WTC11 (cell line): ENCODE measurements at regions not wholly inside any gene's neighbourhood (a gene's known extent, or its start where the extent isn't known, plus 50 kb on each side); places are given as distances from the start of the nearest gene placed in this dataset.

Source experiments
- CBFB ChIP-seq: sonication (generic); formaldehyde crosslinking; IDR thresholded peaks from 2 replicates; pipeline ENCODE4 v1.8.1; 2022; ENCODE audit warnings: mild to moderate bottlenecking, low read depth, missing genetic modification reagents
- ELF4 ChIP-seq: sonication (generic); formaldehyde crosslinking; IDR thresholded peaks from 2 replicates; pipeline ENCODE4 v1.8.1; 2022; ENCODE audit warnings: low read depth, mild to moderate bottlenecking, moderate library complexity, missing genetic modification reagents
- ESRRA ChIP-seq: sonication (generic); formaldehyde crosslinking; IDR thresholded peaks from 2 replicates; pipeline ENCODE4 v1.8.1; 2022; ENCODE audit warnings: mild to moderate bottlenecking, missing genetic modification reagents, borderline replicate concordance
- TF ChIP-seq, protein P1 (sequence below): sonication (generic); formaldehyde crosslinking; IDR thresholded peaks from 2 replicates; pipeline ENCODE4 v1.8.1; 2022; ENCODE audit warnings: low read depth, mild to moderate bottlenecking, moderate library complexity, missing genetic modification reagents, borderline replicate concordance
- TF ChIP-seq, protein P2 (sequence below): fragments of 200-600 bp; IDR thresholded peaks from 2 replicates; pipeline ENCODE4 v1.8.0; 2022; ENCODE audit warnings: antibody characterized with exemption
- TF ChIP-seq, protein P3 (sequence below): sonication (generic); formaldehyde crosslinking; IDR thresholded peaks from 2 replicates; pipeline ENCODE4 v1.8.0; 2022; ENCODE audit warnings: mild to moderate bottlenecking, missing genetic modification reagents
- TF ChIP-seq, protein P4 (sequence below): sonication (generic); formaldehyde crosslinking; conservative IDR thresholded peaks from 2 replicates; pipeline ENCODE4 v1.8.1; 2022; ENCODE audit warnings: mild to moderate bottlenecking, missing genetic modification reagents
- TF ChIP-seq, protein P5 (sequence below): sonication (generic); formaldehyde crosslinking; IDR thresholded peaks from 2 replicates; pipeline ENCODE4 v1.8.1; 2023; ENCODE audit warnings: mild to moderate bottlenecking, missing genetic modification reagents, borderline replicate concordance
- TF ChIP-seq, protein P6 (sequence below): sonication (generic); formaldehyde crosslinking; IDR thresholded peaks from 2 replicates; pipeline ENCODE4 v1.8.1; 2022; ENCODE audit warnings: low read depth, missing genetic modification reagents, borderline replicate concordance

DNA sequence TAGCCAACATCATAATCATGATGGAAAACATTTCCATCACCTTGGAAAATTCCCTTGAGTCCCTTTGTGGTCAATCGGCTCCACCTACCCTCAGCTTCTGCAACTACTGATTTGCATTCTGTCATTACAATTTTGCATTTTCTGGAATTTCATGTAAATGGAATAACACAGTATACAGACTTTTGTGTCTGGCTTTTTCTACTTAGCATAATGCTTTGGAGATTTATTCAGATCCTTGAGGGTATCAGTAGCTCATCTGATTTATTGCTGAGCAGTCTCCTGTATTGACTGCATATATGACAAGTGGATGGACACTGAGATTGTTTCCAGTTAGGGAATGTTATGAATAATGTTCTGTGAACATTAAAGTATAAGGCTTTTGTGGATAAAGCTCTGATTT lies 358.3 kb downstream of the USP25 start:
- TF ChIP-seq, protein P1, sequence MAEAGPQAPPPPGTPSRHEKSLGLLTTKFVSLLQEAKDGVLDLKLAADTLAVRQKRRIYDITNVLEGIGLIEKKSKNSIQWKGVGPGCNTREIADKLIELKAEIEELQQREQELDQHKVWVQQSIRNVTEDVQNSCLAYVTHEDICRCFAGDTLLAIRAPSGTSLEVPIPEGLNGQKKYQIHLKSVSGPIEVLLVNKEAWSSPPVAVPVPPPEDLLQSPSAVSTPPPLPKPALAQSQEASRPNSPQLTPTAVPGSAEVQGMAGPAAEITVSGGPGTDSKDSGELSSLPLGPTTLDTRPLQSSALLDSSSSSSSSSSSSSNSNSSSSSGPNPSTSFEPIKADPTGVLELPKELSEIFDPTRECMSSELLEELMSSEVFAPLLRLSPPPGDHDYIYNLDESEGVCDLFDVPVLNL, result no peak
- TF ChIP-seq, protein P2, sequence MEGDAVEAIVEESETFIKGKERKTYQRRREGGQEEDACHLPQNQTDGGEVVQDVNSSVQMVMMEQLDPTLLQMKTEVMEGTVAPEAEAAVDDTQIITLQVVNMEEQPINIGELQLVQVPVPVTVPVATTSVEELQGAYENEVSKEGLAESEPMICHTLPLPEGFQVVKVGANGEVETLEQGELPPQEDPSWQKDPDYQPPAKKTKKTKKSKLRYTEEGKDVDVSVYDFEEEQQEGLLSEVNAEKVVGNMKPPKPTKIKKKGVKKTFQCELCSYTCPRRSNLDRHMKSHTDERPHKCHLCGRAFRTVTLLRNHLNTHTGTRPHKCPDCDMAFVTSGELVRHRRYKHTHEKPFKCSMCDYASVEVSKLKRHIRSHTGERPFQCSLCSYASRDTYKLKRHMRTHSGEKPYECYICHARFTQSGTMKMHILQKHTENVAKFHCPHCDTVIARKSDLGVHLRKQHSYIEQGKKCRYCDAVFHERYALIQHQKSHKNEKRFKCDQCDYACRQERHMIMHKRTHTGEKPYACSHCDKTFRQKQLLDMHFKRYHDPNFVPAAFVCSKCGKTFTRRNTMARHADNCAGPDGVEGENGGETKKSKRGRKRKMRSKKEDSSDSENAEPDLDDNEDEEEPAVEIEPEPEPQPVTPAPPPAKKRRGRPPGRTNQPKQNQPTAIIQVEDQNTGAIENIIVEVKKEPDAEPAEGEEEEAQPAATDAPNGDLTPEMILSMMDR, result no peak
- TF ChIP-seq, protein P3, sequence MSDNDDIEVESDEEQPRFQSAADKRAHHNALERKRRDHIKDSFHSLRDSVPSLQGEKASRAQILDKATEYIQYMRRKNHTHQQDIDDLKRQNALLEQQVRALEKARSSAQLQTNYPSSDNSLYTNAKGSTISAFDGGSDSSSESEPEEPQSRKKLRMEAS (CRISPR knock-in tag), result no peak
- TF ChIP-seq, protein P4, sequence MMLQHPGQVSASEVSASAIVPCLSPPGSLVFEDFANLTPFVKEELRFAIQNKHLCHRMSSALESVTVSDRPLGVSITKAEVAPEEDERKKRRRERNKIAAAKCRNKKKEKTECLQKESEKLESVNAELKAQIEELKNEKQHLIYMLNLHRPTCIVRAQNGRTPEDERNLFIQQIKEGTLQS (CRISPR knock-in tag), result no peak
- TF ChIP-seq, protein P5, sequence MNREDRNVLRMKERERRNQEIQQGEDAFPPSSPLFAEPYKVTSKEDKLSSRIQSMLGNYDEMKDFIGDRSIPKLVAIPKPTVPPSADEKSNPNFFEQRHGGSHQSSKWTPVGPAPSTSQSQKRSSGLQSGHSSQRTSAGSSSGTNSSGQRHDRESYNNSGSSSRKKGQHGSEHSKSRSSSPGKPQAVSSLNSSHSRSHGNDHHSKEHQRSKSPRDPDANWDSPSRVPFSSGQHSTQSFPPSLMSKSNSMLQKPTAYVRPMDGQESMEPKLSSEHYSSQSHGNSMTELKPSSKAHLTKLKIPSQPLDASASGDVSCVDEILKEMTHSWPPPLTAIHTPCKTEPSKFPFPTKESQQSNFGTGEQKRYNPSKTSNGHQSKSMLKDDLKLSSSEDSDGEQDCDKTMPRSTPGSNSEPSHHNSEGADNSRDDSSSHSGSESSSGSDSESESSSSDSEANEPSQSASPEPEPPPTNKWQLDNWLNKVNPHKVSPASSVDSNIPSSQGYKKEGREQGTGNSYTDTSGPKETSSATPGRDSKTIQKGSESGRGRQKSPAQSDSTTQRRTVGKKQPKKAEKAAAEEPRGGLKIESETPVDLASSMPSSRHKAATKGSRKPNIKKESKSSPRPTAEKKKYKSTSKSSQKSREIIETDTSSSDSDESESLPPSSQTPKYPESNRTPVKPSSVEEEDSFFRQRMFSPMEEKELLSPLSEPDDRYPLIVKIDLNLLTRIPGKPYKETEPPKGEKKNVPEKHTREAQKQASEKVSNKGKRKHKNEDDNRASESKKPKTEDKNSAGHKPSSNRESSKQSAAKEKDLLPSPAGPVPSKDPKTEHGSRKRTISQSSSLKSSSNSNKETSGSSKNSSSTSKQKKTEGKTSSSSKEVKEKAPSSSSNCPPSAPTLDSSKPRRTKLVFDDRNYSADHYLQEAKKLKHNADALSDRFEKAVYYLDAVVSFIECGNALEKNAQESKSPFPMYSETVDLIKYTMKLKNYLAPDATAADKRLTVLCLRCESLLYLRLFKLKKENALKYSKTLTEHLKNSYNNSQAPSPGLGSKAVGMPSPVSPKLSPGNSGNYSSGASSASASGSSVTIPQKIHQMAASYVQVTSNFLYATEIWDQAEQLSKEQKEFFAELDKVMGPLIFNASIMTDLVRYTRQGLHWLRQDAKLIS (CRISPR knock-in tag), result no peak
- no peak for TF ChIP-seq ESRRA (CRISPR knock-in tag)
- no peak for TF ChIP-seq CBFB (CRISPR knock-in tag)
- TF ChIP-seq, protein P6, sequence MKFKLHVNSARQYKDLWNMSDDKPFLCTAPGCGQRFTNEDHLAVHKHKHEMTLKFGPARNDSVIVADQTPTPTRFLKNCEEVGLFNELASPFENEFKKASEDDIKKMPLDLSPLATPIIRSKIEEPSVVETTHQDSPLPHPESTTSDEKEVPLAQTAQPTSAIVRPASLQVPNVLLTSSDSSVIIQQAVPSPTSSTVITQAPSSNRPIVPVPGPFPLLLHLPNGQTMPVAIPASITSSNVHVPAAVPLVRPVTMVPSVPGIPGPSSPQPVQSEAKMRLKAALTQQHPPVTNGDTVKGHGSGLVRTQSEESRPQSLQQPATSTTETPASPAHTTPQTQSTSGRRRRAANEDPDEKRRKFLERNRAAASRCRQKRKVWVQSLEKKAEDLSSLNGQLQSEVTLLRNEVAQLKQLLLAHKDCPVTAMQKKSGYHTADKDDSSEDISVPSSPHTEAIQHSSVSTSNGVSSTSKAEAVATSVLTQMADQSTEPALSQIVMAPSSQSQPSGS (CRISPR knock-in tag), result no peak
- TF ChIP-seq ELF4 (CRISPR knock-in tag), result no peak
